ENCODE measurements at regions not wholly inside any gene's neighbourhood (a gene's known extent, or its start where the extent isn't known, plus 50 kb on each side); places are given as distances from the start of the nearest gene placed in this dataset.

GRCh38 chr6:8245726-8246125, 143.4 kb upstream of the EEF1E1 start:
- Histone ChIP-seq H3K4me1 (ENCODE audit: control insufficient read depth, low read length) (no peaks in the 10 kb centered on the region), H3K27me3 (ENCODE audit: control insufficient read depth, low read length) (0 out of 2 replicates have a peak, but pooled peaks cover 3% of the 10 kb centered on the region), H3K9me3 (ENCODE audit: control insufficient read depth, insufficient read depth, low read length) (no peaks in the 10 kb centered on the region), H3K4me3 (ENCODE audit: low read length) (no peak overlapping the region), H3K79me2 (ENCODE audit: control insufficient read depth, low read length) (no peaks in the 10 kb centered on the region), H3K27ac (ENCODE audit: low read depth, low read length) (no peak overlapping the region), H3K36me3 (ENCODE audit: control insufficient read depth, low read length) (no peaks in the 10 kb centered on the region), H3K9me2 (replicated peaks; ENCODE audit: control insufficient read depth, low read length) (no peaks in the 10 kb centered on the region), H3K4me2 (ENCODE audit: low read length) (no peak overlapping the region), H4K20me1 (ENCODE audit: control insufficient read depth, insufficient read depth, low read depth, low read length) (no peaks in the 10 kb centered on the region), H3F3A (ENCODE audit: control insufficient read depth, insufficient read depth) (no peaks in the 10 kb centered on the region)
- TF ChIP-seq EZH2phosphoT487 (IDR thresholded peaks at IDR 0.05; ENCODE audit: borderline replicate concordance, low read length) = no peak
- TF ChIP-seq CTCF (IDR thresholded peaks at IDR 0.05; ENCODE audit: low read depth, low read length, poor library complexity, severe bottlenecking) = no peak

GRCh38 chr6:8243475-8243874, 141.1 kb upstream of the EEF1E1 start:
- no peaks in the 10 kb centered on the region for H3F3A ChIP-seq (ENCODE audit: control insufficient read depth, insufficient read depth)
- H3K27ac ChIP-seq (ENCODE audit: low read depth, low read length) = no peak overlapping the region
- no peaks in the 10 kb centered on the region for H3K4me1 ChIP-seq (ENCODE audit: control insufficient read depth, low read length)
- no peaks in the 10 kb centered on the region for H3K79me2 ChIP-seq (ENCODE audit: control insufficient read depth, low read length)
- 0 out of 2 replicates have a peak, but pooled peaks cover 3% of the 10 kb centered on the region for H3K27me3 ChIP-seq (ENCODE audit: control insufficient read depth, low read length)
- no peaks in the 10 kb centered on the region for H4K20me1 ChIP-seq (ENCODE audit: control insufficient read depth, insufficient read depth, low read depth, low read length)
- no peak overlapping the region for H3K4me3 ChIP-seq (ENCODE audit: low read length)
- no peaks in the 10 kb centered on the region for H3K36me3 ChIP-seq (ENCODE audit: control insufficient read depth, low read length)
- no peak overlapping the region for H3K4me2 ChIP-seq (ENCODE audit: low read length)
- H3K9me3 ChIP-seq (ENCODE audit: control insufficient read depth, insufficient read depth, low read length) = no peaks in the 10 kb centered on the region
- TF ChIP-seq CTCF (IDR thresholded peaks at IDR 0.05; ENCODE audit: low read depth, low read length, poor library complexity, severe bottlenecking) = no peak
- no peaks in the 10 kb centered on the region for H3K9me2 ChIP-seq (replicated peaks; ENCODE audit: control insufficient read depth, low read length)

GRCh38 chr6:8242885-8243284, 140.5 kb upstream of the EEF1E1 start:
- TF ChIP-seq CTCF (IDR thresholded peaks at IDR 0.05; ENCODE audit: low read depth, low read length, poor library complexity, severe bottlenecking) (no peak), EZH2phosphoT487 (IDR thresholded peaks at IDR 0.05; ENCODE audit: borderline replicate concordance, low read length) (no peak)
- Histone ChIP-seq H4K20me1 (ENCODE audit: control insufficient read depth, insufficient read depth, low read depth, low read length) (no peaks in the 10 kb centered on the region), H3K9me3 (ENCODE audit: control insufficient read depth, insufficient read depth, low read length) (no peaks in the 10 kb centered on the region), H3K27ac (ENCODE audit: low read depth, low read length) (no peak overlapping the region), H3K4me3 (ENCODE audit: low read length) (no peak overlapping the region), H3K9me2 (replicated peaks; ENCODE audit: control insufficient read depth, low read length) (no peaks in the 10 kb centered on the region), H3K4me2 (ENCODE audit: low read length) (no peak overlapping the region), H3K27me3 (ENCODE audit: control insufficient read depth, low read length) (0 out of 2 replicates have a peak, but pooled peaks cover 3% of the 10 kb centered on the region), H3K79me2 (ENCODE audit: control insufficient read depth, low read length) (no peaks in the 10 kb centered on the region), H3K36me3 (ENCODE audit: control insufficient read depth, low read length) (no peaks in the 10 kb centered on the region), H3F3A (ENCODE audit: control insufficient read depth, insufficient read depth) (no peaks in the 10 kb centered on the region), H3K4me1 (ENCODE audit: control insufficient read depth, low read length) (no peaks in the 10 kb centered on the region)

GRCh38 chr6:8240301-8240700, 138.0 kb upstream of the EEF1E1 start:
- Histone ChIP-seq H3F3A (ENCODE audit: control insufficient read depth, insufficient read depth) (no peaks in the 10 kb centered on the region), H3K4me2 (ENCODE audit: low read length) (no peak overlapping the region), H4K20me1 (ENCODE audit: control insufficient read depth, insufficient read depth, low read depth, low read length) (no peaks in the 10 kb centered on the region), H3K9me2 (replicated peaks; ENCODE audit: control insufficient read depth, low read length) (no peaks in the 10 kb centered on the region), H3K27me3 (ENCODE audit: control insufficient read depth, low read length) (0 out of 2 replicates have a peak, but pooled peaks cover 3% of the 10 kb centered on the region), H3K27ac (ENCODE audit: low read depth, low read length) (no peak overlapping the region), H3K9me3 (ENCODE audit: control insufficient read depth, insufficient read depth, low read length) (no peaks in the 10 kb centered on the region), H3K36me3 (ENCODE audit: control insufficient read depth, low read length) (no peaks in the 10 kb centered on the region), H3K79me2 (ENCODE audit: control insufficient read depth, low read length) (no peaks in the 10 kb centered on the region), H3K4me1 (ENCODE audit: control insufficient read depth, low read length) (no peaks in the 10 kb centered on the region), H3K4me3 (ENCODE audit: low read length) (no peak overlapping the region)
- no peak for TF ChIP-seq CTCF (IDR thresholded peaks at IDR 0.05; ENCODE audit: low read depth, low read length, poor library complexity, severe bottlenecking)

All from DOHH2 (cell line).